ENCODE measurements at regions not wholly inside any gene's neighbourhood (a gene's known extent, or its start where the extent isn't known, plus 50 kb on each side); places are given as distances from the start of the nearest gene placed in this dataset.
A peak's percentile ranks its signal among the peaks of the same experiment; 100 is the strongest.

- DNase-seq: no peak
Measured at GRCh38 chr3:46089237-46090011, 62.1 kb upstream of the XCR1 start.

DNA sequence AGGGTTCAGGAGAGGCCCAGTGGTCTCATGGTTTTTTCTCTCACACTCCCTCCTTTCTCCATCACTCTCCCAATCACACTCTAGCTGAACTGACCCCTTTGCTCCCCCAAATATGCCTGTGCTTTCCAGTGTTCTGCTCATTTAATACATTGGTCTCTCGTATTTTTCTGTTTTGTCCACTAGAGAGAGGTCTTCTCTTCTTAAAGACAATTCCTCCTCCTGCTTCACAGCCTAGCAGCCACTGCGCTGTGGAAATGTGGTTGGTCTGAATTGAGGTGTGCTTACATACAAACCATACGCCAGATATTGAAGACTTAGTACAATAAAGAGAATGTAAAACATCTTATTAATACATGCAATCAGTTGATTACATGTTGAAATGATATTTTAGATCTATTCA, 60.6 kb upstream of the XCR1 start:
- DNase-seq: peak; percentile 4

DNA sequence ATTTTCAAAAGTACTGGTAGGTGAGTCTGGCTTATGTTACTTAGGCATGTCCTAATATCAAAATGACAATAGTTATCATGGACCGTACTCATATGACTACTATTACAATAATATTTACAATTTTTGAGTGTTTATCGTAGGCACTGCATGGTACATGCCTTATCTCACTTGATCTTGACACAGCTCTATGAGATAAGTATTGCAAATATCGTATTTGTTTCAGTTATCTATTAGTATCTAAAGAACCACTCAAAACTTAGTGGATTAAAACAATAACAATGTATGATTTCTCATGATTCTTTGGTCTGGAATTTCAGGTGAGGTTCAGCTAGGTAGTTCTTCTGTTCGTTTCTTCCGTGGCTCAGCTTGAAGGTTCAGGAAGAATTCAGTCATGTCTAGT, 59.7 kb upstream of the XCR1 start:
- no peak for DNase-seq

DNA sequence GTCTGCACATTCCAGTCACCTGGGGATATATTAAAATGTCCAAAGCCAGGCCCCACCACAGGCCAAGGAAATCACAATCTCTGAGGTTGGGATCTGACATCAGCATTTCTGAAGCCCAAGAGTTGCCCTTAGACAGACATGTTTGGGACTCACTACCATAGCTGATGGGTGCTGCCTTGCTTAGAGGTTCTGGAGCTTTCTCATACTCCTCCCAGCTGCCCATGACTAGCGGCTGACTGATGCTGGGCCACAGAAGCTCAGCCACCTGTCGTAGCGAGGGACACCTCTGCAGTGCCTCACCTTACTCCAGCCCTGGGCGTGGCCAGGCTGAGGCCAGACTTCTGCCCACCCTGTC, 58.8 kb upstream of the XCR1 start:
- no peak for DNase-seq

GRCh38 chr3:46085421-46086082, 58.3 kb upstream of the XCR1 start:
- no peak for DNase-seq

DNA sequence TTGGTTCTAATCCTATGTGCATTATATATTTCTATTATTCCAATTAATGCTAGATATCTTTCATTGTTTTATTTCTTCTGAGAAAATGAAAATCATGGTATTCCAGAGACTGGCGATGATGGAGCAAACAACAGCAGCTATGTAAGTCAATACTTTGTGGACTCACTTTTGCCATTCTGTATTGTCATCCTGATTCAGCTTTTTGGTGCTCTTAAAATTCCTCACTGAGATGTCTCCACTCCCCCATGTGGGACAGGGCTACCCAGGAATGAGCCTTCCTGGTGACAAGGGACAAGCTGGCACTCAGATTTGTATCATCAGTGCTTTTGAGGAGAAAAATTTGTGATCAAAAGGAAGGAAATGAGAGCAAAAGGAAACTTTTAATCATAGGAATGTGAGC, 56.7 kb upstream of the XCR1 start:
- DNase-seq: no peak

DNA sequence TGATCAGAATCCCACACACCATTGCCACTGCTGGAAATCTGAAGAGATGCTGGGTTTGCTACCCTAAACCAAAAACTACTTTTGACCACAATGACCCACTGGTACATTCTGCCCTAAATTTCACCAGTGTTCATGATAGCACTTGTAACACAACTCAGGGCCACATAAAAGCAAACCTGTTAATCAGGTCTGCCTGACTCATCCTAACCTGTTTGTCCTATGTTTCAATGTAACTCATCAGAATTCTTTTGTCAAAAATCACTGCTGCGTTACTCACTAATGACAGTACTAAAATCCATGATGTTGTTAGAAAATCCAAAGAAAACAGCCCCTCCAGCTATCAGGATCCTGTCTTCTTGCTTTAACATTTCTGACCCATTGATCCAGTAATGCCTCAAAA, 55.6 kb upstream of the XCR1 start:
- DNase-seq: no peak

DNA sequence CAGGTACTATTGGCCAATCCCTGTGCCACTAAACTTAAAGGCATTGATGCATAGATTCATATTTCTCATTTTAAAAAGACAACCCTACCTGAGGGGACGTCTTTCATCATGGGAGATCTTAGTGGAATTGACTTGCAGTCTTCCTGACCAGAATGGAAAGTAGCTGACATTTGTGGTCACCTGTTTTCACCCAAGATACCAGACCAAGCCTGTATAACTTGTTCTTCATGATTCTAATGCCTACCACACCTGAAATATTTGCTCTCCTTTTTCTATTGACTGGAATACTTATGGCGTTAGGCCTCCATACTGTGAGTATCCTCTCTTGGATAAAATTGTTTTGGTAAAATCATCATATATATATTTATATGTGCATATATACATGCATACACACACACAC, 54.7 kb upstream of the XCR1 start:
- DNase-seq: no peak

- DNase-seq: no peak
Measured at GRCh38 chr3:46080969-46081345, 53.7 kb upstream of the XCR1 start.

DNA sequence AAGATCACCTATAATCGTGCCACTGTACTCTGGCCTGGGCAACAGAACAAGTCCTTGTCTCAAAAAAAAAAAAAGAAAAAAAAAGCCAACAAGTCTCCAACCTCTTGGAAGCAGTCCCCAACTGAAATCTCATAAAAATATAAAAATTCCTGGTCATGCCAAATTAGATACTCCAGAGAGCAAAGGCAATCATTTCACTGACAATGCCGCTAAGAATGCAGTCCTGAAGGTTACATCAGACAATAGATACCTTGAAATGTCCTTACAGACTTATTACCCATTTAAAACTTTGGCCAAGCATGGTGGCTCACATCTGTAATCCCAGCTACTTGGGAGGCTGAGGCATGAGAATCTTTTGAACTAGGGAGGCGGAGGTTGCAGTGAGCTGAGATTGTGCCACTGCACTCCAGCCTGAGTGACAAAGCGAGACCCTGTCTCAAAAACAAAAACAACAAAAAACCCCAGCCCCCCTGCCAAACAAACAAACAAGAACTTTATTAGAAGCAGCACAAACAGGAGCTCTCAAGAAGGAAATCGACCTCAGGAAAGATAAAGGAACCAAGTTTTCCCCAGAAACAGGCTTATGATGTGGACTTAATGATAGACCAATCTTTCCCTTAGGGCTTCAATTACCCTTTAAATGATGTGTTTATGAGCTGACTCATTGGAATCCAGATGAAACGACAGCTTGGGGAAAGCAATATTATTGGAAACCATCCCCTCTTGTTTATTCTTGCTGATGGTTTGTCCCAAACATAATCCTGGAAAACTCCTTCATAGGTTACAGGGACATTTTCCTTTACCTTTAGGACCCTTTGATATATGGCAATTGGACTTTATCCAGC, 53.1 kb upstream of the XCR1 start:
- no peak for DNase-seq

DNA sequence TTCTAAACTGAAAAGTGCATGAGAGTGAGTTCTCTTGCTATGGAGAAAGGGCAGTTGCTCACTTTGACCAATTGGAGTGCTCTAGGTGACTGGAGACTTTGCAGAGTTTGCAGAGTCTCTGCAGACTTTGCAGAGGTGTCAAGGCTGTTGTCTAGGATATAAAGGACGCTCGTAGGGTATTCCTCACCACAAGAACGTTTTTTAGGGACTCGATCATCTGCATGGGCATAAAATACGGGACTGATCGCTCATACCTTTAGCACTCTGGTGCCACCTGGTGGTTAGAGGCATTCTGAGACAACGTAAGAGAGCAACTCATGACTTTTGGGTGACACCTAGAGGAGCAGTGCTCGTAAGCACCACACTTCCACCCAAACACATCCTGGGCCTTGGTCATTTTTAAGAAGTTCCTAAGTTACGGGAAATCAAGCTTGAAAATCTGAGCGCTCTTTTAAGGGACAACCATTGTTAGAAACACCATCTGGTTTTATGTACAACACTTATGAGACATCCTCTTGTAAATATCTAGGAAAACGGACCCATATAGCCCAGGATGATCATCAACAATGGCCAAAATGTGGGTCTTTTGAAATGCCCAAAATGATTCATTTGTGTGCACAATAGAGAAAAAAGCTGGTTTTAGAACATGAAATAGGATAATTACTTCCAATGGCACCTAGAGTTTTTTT, 51.6 kb upstream of the XCR1 start:
- peak; percentile 96 for DNase-seq
